ENCODE measurements at regions not wholly inside any gene's neighbourhood (a gene's known extent, or its start where the extent isn't known, plus 50 kb on each side); places are given as distances from the start of the nearest gene placed in this dataset.

- TF ChIP-seq, protein P1, sequence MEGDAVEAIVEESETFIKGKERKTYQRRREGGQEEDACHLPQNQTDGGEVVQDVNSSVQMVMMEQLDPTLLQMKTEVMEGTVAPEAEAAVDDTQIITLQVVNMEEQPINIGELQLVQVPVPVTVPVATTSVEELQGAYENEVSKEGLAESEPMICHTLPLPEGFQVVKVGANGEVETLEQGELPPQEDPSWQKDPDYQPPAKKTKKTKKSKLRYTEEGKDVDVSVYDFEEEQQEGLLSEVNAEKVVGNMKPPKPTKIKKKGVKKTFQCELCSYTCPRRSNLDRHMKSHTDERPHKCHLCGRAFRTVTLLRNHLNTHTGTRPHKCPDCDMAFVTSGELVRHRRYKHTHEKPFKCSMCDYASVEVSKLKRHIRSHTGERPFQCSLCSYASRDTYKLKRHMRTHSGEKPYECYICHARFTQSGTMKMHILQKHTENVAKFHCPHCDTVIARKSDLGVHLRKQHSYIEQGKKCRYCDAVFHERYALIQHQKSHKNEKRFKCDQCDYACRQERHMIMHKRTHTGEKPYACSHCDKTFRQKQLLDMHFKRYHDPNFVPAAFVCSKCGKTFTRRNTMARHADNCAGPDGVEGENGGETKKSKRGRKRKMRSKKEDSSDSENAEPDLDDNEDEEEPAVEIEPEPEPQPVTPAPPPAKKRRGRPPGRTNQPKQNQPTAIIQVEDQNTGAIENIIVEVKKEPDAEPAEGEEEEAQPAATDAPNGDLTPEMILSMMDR (IDR thresholded peaks at IDR 0.05): no peak
- no peak for TF ChIP-seq POLR2A (IDR thresholded peaks at IDR 0.05)
Measured at GRCh38 chr4:116302990-116303735, 782.2 kb downstream of the TRAM1L1 start.

Data from lower leg skin (tissue), 3 donors.